ENCODE measurements at regions not wholly inside any gene's neighbourhood (a gene's known extent, or its start where the extent isn't known, plus 50 kb on each side); places are given as distances from the start of the nearest gene placed in this dataset.

DNA sequence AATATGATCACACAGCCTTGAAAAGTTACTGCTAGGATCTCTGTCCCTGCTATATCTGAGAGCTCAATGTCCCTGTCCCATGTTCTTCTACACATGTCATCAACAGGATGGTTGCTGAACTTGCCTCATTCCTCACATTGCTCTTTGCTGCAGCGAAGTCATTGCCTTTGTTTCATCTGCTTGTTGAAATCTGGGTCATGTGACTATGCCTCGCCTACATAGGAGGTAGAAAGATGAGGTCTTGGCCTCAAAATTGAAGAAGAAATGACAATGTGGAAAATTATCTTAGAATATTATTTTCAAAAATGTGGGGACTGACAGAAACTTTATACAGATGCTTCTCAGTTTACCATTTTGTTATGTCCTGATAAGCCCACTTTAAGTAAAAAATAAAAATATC lies 494.2 kb downstream of the SOX5 start:
- TF ChIP-seq, protein P1, sequence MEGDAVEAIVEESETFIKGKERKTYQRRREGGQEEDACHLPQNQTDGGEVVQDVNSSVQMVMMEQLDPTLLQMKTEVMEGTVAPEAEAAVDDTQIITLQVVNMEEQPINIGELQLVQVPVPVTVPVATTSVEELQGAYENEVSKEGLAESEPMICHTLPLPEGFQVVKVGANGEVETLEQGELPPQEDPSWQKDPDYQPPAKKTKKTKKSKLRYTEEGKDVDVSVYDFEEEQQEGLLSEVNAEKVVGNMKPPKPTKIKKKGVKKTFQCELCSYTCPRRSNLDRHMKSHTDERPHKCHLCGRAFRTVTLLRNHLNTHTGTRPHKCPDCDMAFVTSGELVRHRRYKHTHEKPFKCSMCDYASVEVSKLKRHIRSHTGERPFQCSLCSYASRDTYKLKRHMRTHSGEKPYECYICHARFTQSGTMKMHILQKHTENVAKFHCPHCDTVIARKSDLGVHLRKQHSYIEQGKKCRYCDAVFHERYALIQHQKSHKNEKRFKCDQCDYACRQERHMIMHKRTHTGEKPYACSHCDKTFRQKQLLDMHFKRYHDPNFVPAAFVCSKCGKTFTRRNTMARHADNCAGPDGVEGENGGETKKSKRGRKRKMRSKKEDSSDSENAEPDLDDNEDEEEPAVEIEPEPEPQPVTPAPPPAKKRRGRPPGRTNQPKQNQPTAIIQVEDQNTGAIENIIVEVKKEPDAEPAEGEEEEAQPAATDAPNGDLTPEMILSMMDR (IDR thresholded peaks at IDR 0.05; ENCODE audit: low read depth, low read length), result no peak
- no peak for DNase-seq
- Histone ChIP-seq H3K4me1 (no peaks in the 10 kb centered on the region), H3K36me3 (no peaks in the 10 kb centered on the region), H3K4me3 (ENCODE audit: low read depth, low read length) (no peak overlapping the region), H3K9me3 (no peaks in the 10 kb centered on the region), H3K27me3 (no peaks in the 10 kb centered on the region)

DNA sequence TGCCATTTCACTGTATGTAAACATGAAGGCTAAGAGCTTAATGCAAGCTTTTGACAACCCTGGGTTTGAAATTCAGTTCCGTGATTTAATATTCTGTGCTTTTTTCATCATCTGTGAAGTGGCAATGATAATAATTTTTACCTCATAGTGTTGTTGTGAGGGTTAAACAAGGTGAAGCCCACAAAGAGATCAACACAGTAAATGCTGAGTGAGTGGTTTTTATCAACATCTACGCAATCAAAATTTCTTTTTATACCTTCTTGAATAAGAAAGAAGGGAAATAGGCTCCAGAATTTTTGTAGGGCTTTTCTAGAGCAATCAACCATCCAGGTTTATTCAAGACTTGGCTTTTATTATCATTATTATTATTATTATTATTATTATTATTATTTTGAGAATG lies 490.8 kb downstream of the SOX5 start:
- no peak for DNase-seq
- Histone ChIP-seq H3K36me3 (no peaks in the 10 kb centered on the region), H3K4me1 (no peaks in the 10 kb centered on the region), H3K9me3 (no peaks in the 10 kb centered on the region), H3K4me3 (ENCODE audit: low read depth, low read length) (no peak overlapping the region), H3K27me3 (no peaks in the 10 kb centered on the region)
- TF ChIP-seq, protein P1 (IDR thresholded peaks at IDR 0.05; ENCODE audit: low read depth, low read length), result no peak

DNA sequence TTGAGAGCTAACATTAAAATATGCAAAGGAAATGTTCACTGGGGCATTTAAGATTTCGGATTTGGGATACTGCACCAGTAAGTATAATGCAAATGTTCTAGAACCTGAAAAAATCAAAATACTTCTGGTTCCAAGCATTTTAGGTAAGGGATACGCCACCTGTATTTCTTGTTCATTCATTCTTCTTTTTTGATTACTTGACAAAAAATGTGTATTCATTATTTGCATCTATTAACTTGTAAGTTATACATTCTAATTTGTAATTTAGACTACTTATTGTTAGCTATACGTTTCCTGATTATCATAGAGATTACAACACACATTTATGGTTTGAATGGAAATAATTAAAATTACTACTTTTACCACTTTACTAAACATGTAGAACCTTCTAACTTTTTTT lies 486.9 kb downstream of the SOX5 start:
- H3K4me1 ChIP-seq, result no peaks in the 10 kb centered on the region
- H3K9me3 ChIP-seq, result no peaks in the 10 kb centered on the region
- H3K4me3 ChIP-seq (ENCODE audit: low read depth, low read length), result no peak overlapping the region
- H3K36me3 ChIP-seq, result no peaks in the 10 kb centered on the region
- H3K27me3 ChIP-seq, result no peaks in the 10 kb centered on the region
- no peak for DNase-seq
- TF ChIP-seq, protein P1 (IDR thresholded peaks at IDR 0.05; ENCODE audit: low read depth, low read length), result no peak

DNA sequence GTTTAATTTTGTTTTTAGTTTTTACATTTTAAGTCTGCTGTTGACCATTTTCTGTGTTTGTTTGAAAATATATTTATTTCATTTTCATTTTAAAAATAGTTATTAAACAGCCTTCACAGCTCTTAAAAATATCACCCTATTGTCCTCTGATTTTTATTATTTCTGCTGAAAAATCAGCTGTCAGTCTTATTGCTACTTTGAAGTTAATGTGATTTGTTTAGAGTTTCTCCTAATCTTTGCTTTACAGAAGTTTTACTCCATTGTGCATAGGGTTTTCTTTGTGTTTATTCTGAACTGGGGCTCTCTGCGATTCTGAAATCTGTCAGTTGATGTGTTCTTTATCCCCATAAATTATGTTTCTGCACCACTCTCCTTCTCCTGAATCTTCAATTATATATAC lies 486.3 kb downstream of the SOX5 start:
- H3K4me1 ChIP-seq, result no peaks in the 10 kb centered on the region
- no peak for DNase-seq
- TF ChIP-seq, protein P1 (IDR thresholded peaks at IDR 0.05; ENCODE audit: low read depth, low read length), result no peak
- H3K9me3 ChIP-seq, result no peaks in the 10 kb centered on the region
- no peaks in the 10 kb centered on the region for H3K36me3 ChIP-seq
- H3K27me3 ChIP-seq, result no peaks in the 10 kb centered on the region
- H3K4me3 ChIP-seq (ENCODE audit: low read depth, low read length), result no peak overlapping the region

DNA sequence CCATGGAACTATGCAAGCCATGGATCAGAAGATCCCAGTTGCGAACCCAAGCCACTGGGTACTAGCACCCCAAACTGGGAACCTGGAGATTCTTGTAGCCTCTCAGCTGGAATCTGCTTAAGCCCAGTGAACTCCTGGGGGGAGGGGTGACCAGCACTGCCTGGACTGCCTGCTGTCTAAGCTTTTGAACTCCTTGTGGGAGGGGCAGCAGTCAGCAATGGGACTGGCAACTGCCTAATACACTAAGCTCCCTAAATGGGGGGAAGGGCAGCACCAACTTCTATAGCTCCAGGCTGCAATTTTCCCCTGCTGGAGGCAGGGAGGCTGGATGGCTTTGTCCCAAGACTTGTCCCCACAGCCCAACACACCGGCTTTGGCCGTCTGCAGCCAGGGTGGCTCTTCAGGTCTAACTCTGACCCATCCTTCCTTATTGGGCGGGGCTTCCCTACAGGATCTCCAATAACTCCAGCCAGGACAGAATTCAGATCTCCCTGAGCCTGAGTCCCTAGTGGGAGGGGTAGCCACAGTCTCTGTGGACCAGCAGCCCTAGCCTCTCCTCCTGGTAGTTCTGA lies 485.1 kb downstream of the SOX5 start:
- Histone ChIP-seq H3K4me1 (no peaks in the 10 kb centered on the region), H3K4me3 (ENCODE audit: low read depth, low read length) (no peak overlapping the region), H3K27me3 (no peaks in the 10 kb centered on the region), H3K9me3 (no peaks in the 10 kb centered on the region), H3K36me3 (no peaks in the 10 kb centered on the region)
- DNase-seq, result no peak
- TF ChIP-seq, protein P1 (IDR thresholded peaks at IDR 0.05; ENCODE audit: low read depth, low read length), result no peak

DNA sequence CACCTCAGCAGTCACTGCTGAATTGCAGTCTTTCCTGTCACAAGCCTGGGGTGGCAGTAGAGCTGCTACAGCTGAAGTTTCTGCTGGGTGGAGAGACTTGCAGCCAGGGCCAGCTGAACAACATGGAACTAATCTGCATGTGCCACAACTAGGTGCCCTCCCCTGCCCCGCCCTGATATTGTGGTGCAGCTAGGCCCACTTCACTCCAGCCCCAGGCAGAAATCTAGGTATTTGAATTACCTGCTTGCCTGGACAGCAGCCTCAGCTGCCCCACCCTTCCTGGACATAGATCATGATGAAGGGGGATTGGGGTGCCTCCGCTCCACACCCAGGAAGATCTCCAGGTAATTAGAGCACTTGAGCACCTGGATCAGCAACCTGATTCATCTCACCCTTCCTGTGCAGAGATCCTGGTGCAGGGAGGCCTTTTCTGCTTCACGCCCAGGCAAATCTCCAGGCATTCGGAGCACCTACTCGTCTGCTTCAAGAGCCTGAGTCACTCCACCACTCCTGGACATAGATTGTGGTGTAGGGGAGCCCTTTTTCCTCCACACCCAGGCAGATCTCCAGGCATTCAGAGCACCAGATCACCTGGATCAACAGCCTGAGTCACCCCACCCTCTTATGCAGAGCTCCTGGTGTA lies 477.0 kb downstream of the SOX5 start:
- no peaks in the 10 kb centered on the region for H3K9me3 ChIP-seq
- H3K27me3 ChIP-seq, result no peaks in the 10 kb centered on the region
- H3K4me1 ChIP-seq, result no peaks in the 10 kb centered on the region
- no peaks in the 10 kb centered on the region for H3K36me3 ChIP-seq
- H3K4me3 ChIP-seq (ENCODE audit: low read depth, low read length), result no peak overlapping the region
- DNase-seq, result no peak
- TF ChIP-seq, protein P1 (IDR thresholded peaks at IDR 0.05; ENCODE audit: low read depth, low read length), result no peak
